ENCODE measurements at regions not wholly inside any gene's neighbourhood (a gene's known extent, or its start where the extent isn't known, plus 50 kb on each side); places are given as distances from the start of the nearest gene placed in this dataset.

- no peak for DNase-seq
- in situ Hi-C loops (cut with MboI; ENCODE audit: low pct_unique_long_range_greater_than_20kb, low sequenced_read_pairs) = no loop called here
Observed at GRCh38 chr17:71262586-71262985, 858.2 kb upstream of the SOX9 start.

- in situ Hi-C loops (cut with MboI; ENCODE audit: low pct_unique_long_range_greater_than_20kb, low sequenced_read_pairs) = no loop called here
- no peak for DNase-seq
Observed at GRCh38 chr17:71267668-71268067, 853.2 kb upstream of the SOX9 start.

- no peak for DNase-seq
- in situ Hi-C loops (cut with MboI; ENCODE audit: low pct_unique_long_range_greater_than_20kb, low sequenced_read_pairs) = no loop called here
Observed at GRCh38 chr17:71269201-71269600, 851.6 kb upstream of the SOX9 start.

- in situ Hi-C loops (cut with MboI; ENCODE audit: low pct_unique_long_range_greater_than_20kb, low sequenced_read_pairs) = no loop called here
- no peak for DNase-seq
Observed at GRCh38 chr17:71273441-71273840, 847.4 kb upstream of the SOX9 start.

- in situ Hi-C loops (cut with MboI; ENCODE audit: low pct_unique_long_range_greater_than_20kb, low sequenced_read_pairs) = no loop called here
Observed at GRCh38 chr17:71276079-71276478, 844.7 kb upstream of the SOX9 start.

DNA sequence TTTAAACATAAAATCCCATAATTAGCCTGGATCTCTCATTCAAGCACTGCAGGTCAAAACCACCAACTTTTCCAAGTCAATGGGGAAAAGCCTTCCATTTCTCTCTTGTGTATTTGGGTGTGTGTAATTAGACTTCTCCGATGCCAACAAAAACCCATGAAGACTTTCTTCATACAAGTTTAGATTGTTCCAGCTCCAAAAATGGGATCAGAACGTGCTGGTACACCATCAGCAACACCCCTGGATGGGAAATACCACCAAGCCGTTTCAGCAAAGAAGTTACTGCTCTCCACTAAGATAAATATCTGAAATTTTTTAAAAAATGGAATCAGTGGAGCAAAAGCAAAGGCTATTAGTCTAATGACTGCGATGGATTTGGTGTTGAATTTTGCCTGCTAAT, 837.3 kb upstream of the SOX9 start:
- no peak for DNase-seq
- in situ Hi-C loops (cut with MboI; ENCODE audit: low pct_unique_long_range_greater_than_20kb, low sequenced_read_pairs) = no loop called here

More at GRCh38 chr17:71276079-71276478, 844.7 kb upstream of the SOX9 start:
- no peak for DNase-seq

DNA sequence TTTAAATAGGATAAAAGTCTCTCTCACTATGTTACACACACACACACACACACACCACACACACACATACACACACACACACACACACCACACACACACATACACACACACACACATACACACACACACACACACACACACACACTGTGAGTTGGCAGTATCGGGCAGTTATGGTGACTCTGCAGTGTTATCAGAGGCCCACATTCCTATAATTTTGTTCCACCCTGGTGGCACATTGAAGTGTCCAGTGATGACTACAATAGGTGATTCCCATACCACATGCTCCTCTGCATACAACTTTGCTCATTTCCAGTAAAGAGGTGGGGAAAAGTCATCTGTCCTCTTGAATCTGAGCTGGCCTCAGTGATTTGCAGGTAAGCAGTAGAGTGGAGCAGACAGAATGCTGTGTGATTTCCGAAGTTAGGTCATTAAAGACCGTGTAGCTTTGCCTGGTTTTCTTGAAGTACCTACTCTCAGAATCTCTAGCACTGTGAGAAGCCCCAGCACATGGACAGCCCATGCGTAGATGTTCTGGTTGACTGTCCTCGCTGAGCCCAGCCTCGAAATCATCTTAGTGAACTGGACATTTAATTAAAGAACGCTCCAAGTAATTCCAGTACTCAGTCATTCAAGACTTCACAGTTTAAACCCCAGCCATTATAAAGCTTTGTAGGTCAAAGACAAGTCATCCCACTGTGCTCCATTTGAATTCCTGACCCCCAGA, 836.6 kb upstream of the SOX9 start:
- in situ Hi-C loops (cut with MboI; ENCODE audit: low pct_unique_long_range_greater_than_20kb, low sequenced_read_pairs) = no loop called here
- DNase-seq = no peak

DNA sequence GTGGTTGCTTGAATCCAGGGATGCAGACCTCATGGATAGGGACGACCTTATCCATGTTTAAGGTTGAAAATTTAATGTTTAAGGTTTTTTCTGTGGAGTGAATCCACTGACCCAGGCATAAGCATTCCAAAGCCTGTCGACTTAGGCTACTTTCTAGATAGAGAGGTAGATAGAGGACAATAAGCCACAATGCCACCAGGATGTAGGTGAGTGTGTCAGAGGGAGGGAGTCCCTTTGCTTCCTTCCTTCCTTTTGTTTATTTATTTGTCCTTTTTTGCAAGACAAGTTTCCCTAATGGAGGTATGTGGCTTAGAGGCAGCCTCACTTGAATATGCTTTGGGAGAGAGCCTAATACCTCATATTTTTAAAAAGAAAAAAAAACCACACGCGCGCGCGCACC, 834.2 kb upstream of the SOX9 start:
- DNase-seq = no peak
- in situ Hi-C loops (cut with MboI; ENCODE audit: low pct_unique_long_range_greater_than_20kb, low sequenced_read_pairs) = no loop called here

GRCh38 chr17:71287071-71287823, 833.6 kb upstream of the SOX9 start:
- no peak for DNase-seq
- in situ Hi-C loops (cut with MboI; ENCODE audit: low pct_unique_long_range_greater_than_20kb, low sequenced_read_pairs) = no loop called here

DNA sequence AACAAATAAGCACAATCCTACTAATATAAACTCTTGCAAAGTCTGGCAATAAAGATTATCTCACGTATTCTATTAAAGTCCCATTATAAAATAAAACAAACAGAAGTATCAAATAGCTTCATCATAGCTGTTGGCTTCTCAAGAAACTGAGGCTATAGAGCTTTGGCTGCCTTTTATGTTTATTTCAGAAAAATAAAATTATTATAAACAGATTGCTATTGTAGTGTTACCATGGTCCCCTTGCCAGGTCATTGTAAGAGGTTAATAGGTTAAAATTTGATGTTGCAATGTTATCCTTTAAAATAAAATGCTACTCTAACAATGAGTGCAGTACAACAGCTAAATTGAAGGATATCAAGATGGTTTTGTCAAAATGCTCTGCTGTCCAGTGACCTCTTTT, 828.8 kb upstream of the SOX9 start:
- in situ Hi-C loops (cut with MboI; ENCODE audit: low pct_unique_long_range_greater_than_20kb, low sequenced_read_pairs) = no loop called here
- no peak for DNase-seq

GRCh38 chr17:71296005-71296404, 824.8 kb upstream of the SOX9 start:
- in situ Hi-C loops (cut with MboI; ENCODE audit: low pct_unique_long_range_greater_than_20kb, low sequenced_read_pairs) = no loop called here
- DNase-seq = no peak

GRCh38 chr17:71301063-71301462, 819.8 kb upstream of the SOX9 start:
- DNase-seq = no peak
- in situ Hi-C loops (cut with MboI; ENCODE audit: low pct_unique_long_range_greater_than_20kb, low sequenced_read_pairs) = no loop called here

- in situ Hi-C loops (cut with MboI; ENCODE audit: low pct_unique_long_range_greater_than_20kb, low sequenced_read_pairs) = no loop called here
Observed at GRCh38 chr17:71302721-71303549, 817.9 kb upstream of the SOX9 start.

DNA sequence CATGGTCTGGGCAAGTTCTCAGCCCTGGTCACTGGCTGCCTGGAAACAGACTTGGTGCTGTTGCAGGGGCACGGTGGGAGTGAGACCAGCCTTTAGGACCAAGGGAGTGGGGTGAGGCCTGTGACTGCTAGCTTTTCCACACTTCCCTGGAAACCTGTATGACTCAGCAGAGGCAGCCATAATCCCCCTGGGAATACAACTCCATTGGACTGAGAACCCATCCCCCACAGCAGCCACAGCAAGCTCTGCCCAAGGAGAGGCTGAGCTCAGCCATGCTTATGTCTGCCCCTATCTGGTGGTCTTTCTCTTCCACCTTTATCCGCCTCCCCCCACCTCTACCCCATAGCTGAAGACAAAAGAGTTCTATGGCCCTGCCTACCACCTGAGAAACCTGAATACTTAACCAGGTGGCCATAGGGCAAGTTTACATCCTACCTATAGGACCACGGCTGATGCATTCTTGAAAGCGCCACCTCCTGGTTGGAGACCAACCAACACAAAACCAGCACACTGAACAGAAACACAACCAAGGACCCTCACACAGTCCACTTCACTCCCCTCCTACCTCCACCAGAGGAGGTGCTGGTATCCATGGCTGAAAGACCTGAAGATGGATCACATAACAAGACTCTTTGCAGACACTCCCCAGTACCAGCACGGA, 816.2 kb upstream of the SOX9 start:
- in situ Hi-C loops (cut with MboI; ENCODE audit: low pct_unique_long_range_greater_than_20kb, low sequenced_read_pairs) = no loop called here

More at GRCh38 chr17:71302721-71303549, 817.9 kb upstream of the SOX9 start:
- no peak for DNase-seq

DNA sequence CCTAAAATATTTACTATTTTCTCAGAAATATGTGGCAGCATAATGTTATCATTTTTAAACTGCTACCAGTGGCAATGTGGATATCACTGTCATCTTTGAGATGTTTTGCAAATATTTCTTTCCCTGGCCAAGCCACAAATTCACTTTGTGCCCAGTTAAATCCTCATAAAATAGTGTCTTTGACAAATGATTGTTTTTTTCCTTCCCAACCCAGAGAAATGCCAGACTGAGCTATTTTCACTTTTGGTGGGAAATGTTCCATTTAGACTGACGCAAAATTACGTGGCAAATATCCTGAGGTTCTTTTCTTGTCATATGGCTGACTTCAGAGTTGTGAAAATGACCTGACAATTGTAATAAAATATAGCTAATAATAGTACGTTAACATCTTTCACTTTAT, 807.0 kb upstream of the SOX9 start:
- in situ Hi-C loops (cut with MboI; ENCODE audit: low pct_unique_long_range_greater_than_20kb, low sequenced_read_pairs) = no loop called here
- DNase-seq = no peak

More for the DNA sequence above, 816.2 kb upstream of the SOX9 start:
- no peak for DNase-seq

- no peak for DNase-seq
- in situ Hi-C loops (cut with MboI; ENCODE audit: low pct_unique_long_range_greater_than_20kb, low sequenced_read_pairs) = no loop called here
Observed at GRCh38 chr17:71315568-71315967, 805.3 kb upstream of the SOX9 start.

GRCh38 chr17:71316176-71316897, 804.5 kb upstream of the SOX9 start:
- in situ Hi-C loops (cut with MboI; ENCODE audit: low pct_unique_long_range_greater_than_20kb, low sequenced_read_pairs) = no loop called here
- no peak for DNase-seq

- in situ Hi-C loops (cut with MboI; ENCODE audit: low pct_unique_long_range_greater_than_20kb, low sequenced_read_pairs) = no loop called here
- DNase-seq = no peak
Observed at GRCh38 chr17:71320009-71320796, 800.6 kb upstream of the SOX9 start.
